Astrocyte (in vitro differentiated cells and primary cell): ENCODE measurements at regions not wholly inside any gene's neighbourhood (a gene's known extent, or its start where the extent isn't known, plus 50 kb on each side); places are given as distances from the start of the nearest gene placed in this dataset.

ENCODE experiments used
- EZH2 ChIP-seq: IDR thresholded peaks from 2 replicates; pipeline ENCODE4 v1.6.1; 2012; ENCODE audit warnings: mild to moderate bottlenecking, low read length, inconsistent platforms; ENCODE audit not compliant: insufficient read depth
- TF ChIP-seq, protein P1 (sequence below): IDR thresholded peaks from 2 replicates; pipeline ENCODE4 v1.5.1; 2011; ENCODE audit warnings: low read depth, mild to moderate bottlenecking, inconsistent platforms, low read length, moderate library complexity; ENCODE audit not compliant: insufficient read depth

DNA sequence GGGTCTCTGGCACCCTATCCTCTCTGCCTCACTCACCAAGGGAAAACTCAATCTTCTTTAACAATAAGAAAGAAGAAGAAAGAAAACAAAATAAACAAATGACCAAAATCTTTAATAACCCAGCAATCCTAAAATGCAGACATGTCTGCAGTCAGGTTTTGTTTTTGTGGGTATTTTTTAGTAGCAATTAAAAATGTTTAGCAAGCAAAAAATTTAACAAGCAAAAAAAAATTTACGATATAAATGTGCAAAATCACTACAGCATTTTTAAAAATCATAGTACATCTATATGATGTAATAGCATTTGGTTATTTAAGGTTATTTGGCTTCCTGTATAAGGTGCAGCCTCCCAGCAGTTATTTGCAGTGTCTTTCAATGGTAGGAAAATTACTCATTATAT lies 151.3 kb upstream of the MAP3K1 start:
- TF ChIP-seq, protein P1, sequence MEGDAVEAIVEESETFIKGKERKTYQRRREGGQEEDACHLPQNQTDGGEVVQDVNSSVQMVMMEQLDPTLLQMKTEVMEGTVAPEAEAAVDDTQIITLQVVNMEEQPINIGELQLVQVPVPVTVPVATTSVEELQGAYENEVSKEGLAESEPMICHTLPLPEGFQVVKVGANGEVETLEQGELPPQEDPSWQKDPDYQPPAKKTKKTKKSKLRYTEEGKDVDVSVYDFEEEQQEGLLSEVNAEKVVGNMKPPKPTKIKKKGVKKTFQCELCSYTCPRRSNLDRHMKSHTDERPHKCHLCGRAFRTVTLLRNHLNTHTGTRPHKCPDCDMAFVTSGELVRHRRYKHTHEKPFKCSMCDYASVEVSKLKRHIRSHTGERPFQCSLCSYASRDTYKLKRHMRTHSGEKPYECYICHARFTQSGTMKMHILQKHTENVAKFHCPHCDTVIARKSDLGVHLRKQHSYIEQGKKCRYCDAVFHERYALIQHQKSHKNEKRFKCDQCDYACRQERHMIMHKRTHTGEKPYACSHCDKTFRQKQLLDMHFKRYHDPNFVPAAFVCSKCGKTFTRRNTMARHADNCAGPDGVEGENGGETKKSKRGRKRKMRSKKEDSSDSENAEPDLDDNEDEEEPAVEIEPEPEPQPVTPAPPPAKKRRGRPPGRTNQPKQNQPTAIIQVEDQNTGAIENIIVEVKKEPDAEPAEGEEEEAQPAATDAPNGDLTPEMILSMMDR: no peak
- TF ChIP-seq EZH2: no peak
